ENCODE measurements at regions not wholly inside any gene's neighbourhood (a gene's known extent, or its start where the extent isn't known, plus 50 kb on each side); places are given as distances from the start of the nearest gene placed in this dataset.

DNA sequence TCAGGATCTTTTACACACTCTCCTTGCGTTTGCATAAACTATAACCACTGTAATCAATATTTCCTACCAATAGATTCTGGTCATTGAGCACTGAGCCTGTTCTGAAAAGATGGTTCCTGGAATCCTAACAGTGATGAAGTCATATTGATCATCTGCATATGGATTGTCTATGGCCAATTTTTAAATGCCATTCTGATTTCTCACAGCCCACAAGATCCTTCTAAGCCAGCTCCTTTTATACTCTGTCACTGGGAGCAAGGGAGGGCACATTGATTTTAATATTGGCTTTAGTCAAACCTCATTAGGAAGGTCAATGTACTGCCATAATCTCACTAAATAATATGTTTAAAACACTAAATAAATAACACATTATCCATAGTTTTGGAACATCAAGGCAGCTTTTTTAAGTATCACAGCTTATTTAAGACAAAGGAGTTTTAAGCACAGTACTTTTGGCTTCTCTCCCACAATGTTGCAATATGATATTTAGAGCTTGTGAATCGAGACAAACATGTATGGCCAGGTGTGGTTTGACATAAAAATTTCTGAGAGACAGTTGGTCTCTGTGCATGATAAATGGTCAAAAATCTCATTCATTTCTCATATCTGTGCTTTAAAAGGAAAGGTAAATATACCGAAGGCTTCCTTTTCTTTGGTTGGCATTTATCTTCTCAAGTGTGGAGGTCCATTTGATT, 267.3 kb downstream of the MTX2 start:
- no TSS peak for BruUV-seq (replicated peaks)
- no peaks in the 10 kb centered on the region for H3K9me3 ChIP-seq (ENCODE audit: low read depth, low read length, poor library complexity, severe bottlenecking)
- POLR2A ChIA-PET (ENCODE audit: low non-redundant PET), result no interaction called here
- no peaks in the 10 kb centered on the region for H3K36me3 ChIP-seq (ENCODE audit: insufficient read depth, low read length, poor library complexity, severe bottlenecking)
- TF ChIP-seq, protein P1, sequence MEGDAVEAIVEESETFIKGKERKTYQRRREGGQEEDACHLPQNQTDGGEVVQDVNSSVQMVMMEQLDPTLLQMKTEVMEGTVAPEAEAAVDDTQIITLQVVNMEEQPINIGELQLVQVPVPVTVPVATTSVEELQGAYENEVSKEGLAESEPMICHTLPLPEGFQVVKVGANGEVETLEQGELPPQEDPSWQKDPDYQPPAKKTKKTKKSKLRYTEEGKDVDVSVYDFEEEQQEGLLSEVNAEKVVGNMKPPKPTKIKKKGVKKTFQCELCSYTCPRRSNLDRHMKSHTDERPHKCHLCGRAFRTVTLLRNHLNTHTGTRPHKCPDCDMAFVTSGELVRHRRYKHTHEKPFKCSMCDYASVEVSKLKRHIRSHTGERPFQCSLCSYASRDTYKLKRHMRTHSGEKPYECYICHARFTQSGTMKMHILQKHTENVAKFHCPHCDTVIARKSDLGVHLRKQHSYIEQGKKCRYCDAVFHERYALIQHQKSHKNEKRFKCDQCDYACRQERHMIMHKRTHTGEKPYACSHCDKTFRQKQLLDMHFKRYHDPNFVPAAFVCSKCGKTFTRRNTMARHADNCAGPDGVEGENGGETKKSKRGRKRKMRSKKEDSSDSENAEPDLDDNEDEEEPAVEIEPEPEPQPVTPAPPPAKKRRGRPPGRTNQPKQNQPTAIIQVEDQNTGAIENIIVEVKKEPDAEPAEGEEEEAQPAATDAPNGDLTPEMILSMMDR (conservative IDR thresholded peaks at IDR 0.05; ENCODE audit: low read depth, low read length), result no peak
- TF ChIP-seq EZH2 (IDR thresholded peaks at IDR 0.05; ENCODE audit: borderline replicate concordance, low read depth, low read length, poor library complexity, severe bottlenecking), result no peak
- peaks cover 59% of the 10 kb centered on the region for H3K4me1 ChIP-seq (ENCODE audit: insufficient read depth, low read length, poor library complexity, severe bottlenecking)
- CTCF ChIA-PET, result interaction anchor here (0.9 kb wide), 1 partner anchor 18 kb away, joined by 5 read pairs; no protein-coding TSS in a partner anchor
- no peak for DNase-seq (ENCODE audit: low spot score)
- no peak overlapping the region for H3K4me3 ChIP-seq (ENCODE audit: low read depth, low read length, poor library complexity, severe bottlenecking)
- H3K27me3 ChIP-seq (replicated peaks; ENCODE audit: insufficient read depth, low read depth, low read length, poor library complexity), result no peaks in the 10 kb centered on the region
- intact Hi-C loops (cut with micrococcal nuclease; ENCODE audit: unreplicated experiment), result no loop called here
- H3K27ac ChIP-seq (ENCODE audit: low read depth, low read length, poor library complexity, severe bottlenecking), result no peak overlapping the region

DNA sequence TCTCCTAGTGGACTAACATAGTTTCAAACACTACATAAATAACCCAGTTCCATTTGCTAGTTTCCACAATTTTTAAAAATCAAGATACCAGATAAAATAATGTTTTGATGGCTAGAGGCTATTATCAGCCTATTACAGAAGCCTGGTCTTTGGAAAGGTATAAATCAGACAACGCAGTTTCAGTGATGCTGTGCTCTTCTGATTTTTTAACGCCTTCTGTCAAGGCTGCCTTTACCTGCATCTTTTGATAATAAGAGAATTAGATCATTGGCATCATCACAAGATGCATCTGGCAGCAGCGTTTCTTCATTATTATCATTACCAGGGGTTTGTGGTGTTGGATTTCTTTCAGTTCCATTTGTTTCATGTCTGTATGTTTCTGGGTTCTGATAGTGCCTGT, 268.7 kb downstream of the MTX2 start:
- Histone ChIP-seq H3K27ac (ENCODE audit: low read depth, low read length, poor library complexity, severe bottlenecking) (no peak overlapping the region), H3K36me3 (ENCODE audit: insufficient read depth, low read length, poor library complexity, severe bottlenecking) (no peaks in the 10 kb centered on the region), H3K9me3 (ENCODE audit: low read depth, low read length, poor library complexity, severe bottlenecking) (no peaks in the 10 kb centered on the region), H3K27me3 (replicated peaks; ENCODE audit: insufficient read depth, low read depth, low read length, poor library complexity) (no peaks in the 10 kb centered on the region), H3K4me1 (ENCODE audit: insufficient read depth, low read length, poor library complexity, severe bottlenecking) (peaks cover 46% of the 10 kb centered on the region), H3K4me3 (ENCODE audit: low read depth, low read length, poor library complexity, severe bottlenecking) (no peak overlapping the region)
- intact Hi-C loops (cut with micrococcal nuclease; ENCODE audit: unreplicated experiment), result no loop called here
- no TSS peak for BruUV-seq (replicated peaks)
- CTCF ChIA-PET, result no interaction called here
- POLR2A ChIA-PET (ENCODE audit: low non-redundant PET), result no interaction called here
- TF ChIP-seq, protein P1 (conservative IDR thresholded peaks at IDR 0.05; ENCODE audit: low read depth, low read length), result no peak
- no peak for TF ChIP-seq EZH2 (IDR thresholded peaks at IDR 0.05; ENCODE audit: borderline replicate concordance, low read depth, low read length, poor library complexity, severe bottlenecking)
- no peak for DNase-seq (ENCODE audit: low spot score)

DNA sequence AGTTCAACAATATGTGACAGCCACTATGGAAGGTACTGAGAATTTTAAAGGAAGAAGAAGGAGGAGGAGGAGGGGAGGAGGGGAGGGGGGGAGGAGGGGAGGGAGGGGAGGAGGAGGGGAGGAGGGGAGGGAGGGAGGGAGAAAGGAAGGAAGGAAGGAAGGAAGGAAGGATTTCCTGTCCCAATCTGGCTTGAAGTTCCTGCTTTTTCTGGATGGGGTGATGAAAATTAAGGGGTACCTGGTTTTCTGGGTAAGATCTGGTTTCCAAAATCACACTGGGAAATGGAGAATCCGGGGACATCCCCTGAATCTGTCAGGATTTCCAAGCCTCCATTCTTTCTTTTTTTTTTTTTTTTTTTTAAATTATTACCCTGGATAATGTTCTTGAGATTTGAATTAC, 271.8 kb downstream of the MTX2 start:
- no peak overlapping the region for H3K4me3 ChIP-seq (ENCODE audit: low read depth, low read length, poor library complexity, severe bottlenecking)
- H3K9me3 ChIP-seq (ENCODE audit: low read depth, low read length, poor library complexity, severe bottlenecking), result no peaks in the 10 kb centered on the region
- POLR2A ChIA-PET (ENCODE audit: low non-redundant PET), result no interaction called here
- DNase-seq (ENCODE audit: low spot score), result peak; percentile 35
- CTCF ChIA-PET, result interaction anchor here (0.5 kb wide), 1 partner anchor 97 kb away, joined by 16 read pairs; no protein-coding TSS in a partner anchor
- no TSS peak for BruUV-seq (replicated peaks)
- intact Hi-C loops (cut with micrococcal nuclease; ENCODE audit: unreplicated experiment), result no loop called here
- no peak overlapping the region for H3K27ac ChIP-seq (ENCODE audit: low read depth, low read length, poor library complexity, severe bottlenecking)
- TF ChIP-seq, protein P1 (conservative IDR thresholded peaks at IDR 0.05; ENCODE audit: low read depth, low read length), result no peak
- no peak for TF ChIP-seq EZH2 (IDR thresholded peaks at IDR 0.05; ENCODE audit: borderline replicate concordance, low read depth, low read length, poor library complexity, severe bottlenecking)
- no peaks in the 10 kb centered on the region for H3K27me3 ChIP-seq (replicated peaks; ENCODE audit: insufficient read depth, low read depth, low read length, poor library complexity)
- H3K36me3 ChIP-seq (ENCODE audit: insufficient read depth, low read length, poor library complexity, severe bottlenecking), result no peaks in the 10 kb centered on the region
- peaks cover 36% of the 10 kb centered on the region for H3K4me1 ChIP-seq (ENCODE audit: insufficient read depth, low read length, poor library complexity, severe bottlenecking)
